ENCODE measurements at regions not wholly inside any gene's neighbourhood (a gene's known extent, or its start where the extent isn't known, plus 50 kb on each side); places are given as distances from the start of the nearest gene placed in this dataset.
"Not testable (repeated sequence)": the region's sequence is repeated elsewhere in the genome, so short reads cannot be mapped to it uniquely, and the experiment has no call there.

DNA sequence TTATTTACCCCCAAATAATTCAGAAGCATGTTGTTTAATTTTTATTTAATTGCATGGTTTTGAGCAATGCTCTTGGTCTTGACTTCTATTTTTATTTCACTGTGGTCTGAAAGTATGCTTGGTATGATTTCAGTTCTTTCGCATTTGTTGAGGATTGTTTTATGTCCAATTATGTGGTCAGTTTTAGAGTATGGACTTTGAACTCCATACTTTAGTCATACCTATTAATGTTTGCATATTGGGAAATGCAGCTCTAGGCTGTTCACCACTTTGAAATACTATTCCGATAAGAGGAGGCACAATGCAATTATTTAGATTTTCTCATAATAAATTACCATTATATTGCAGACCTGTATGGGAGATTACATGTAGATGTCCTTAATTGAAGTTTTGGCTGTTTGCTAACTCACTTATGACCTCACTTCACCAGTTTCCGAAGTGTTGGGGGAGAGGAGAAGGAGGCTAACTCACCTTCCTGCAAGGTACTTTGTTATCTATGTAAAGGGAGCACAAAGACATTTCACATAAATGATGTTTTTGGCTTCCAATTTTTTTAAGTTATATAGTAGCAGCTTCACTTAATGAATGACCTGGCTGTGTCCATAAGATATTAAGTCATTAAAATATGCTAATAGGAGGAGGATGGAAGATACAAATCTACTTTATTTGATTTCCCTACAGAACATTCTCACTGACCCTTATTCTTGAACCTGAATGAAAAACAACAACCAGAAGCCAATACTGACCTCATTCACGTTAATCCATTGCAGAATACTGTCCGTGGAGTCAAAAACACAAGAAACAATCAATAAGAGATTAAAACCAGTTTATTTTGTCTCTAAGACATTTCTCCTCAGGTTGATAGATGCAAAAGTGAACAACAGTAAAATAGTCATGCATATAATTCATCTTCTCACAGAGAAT, 970.3 kb upstream of the ARRDC3 start:
- peaks cover 14% of the 10 kb centered on the region for H3K9me3 Mint-ChIP-seq
- H3K27me3 Mint-ChIP-seq = no peaks in the 10 kb centered on the region

DNA sequence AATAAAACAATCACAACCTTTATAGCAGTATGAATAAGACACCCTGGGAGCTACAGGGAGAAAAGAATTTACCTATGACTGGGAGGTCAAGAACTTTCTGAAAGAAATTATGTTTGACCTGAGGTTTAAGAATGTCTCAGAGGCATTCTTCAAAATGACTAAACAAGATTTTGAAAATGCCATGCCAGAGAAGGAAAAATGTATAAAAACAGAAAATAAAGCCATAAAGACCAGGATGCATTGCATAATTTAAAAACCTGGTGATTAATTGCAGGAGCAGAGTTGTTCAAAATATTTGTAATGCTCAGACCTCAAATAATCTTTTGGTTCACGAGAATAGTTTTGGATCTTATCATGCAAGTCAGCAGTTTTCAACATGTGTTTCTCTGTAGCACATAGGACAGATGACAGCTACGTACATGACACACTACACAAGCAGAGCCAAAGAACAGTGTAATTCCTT, 954.7 kb upstream of the ARRDC3 start:
- H3K27me3 Mint-ChIP-seq = no peaks in the 10 kb centered on the region
- H3K36me3 Mint-ChIP-seq (ENCODE audit: low read depth) = no peaks in the 10 kb centered on the region

More for the DNA sequence above, 970.3 kb upstream of the ARRDC3 start:
- no peak overlapping the region for H3K27ac Mint-ChIP-seq
- H3K4me1 Mint-ChIP-seq (ENCODE audit: low read depth) = no peaks in the 10 kb centered on the region
- no peak overlapping the region for H3K4me3 Mint-ChIP-seq
- no peaks in the 10 kb centered on the region for H3K36me3 Mint-ChIP-seq (ENCODE audit: low read depth)

DNA sequence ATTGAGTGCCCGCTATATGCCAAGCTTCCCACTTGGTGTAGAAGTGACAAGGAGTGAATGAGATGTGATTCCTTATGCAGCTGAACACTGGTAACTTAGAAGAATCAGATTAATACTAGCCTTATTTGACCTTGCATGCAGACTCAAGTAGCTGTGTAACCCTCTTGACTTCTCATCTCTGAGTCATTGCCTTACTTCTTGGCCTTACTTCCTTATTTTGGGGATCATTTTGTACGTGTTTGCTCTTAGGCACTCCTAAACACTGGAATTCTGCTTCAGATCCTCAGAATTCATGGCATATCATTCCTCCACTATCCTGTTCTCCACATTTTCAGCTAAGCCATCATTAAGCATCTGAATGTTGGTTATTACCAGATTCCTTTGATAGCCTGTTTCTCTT, 948.9 kb upstream of the ARRDC3 start:
- Mint-ChIP-seq H3K4me1 (ENCODE audit: low read depth) (no peaks in the 10 kb centered on the region), H3K27ac (no peak overlapping the region), H3K36me3 (ENCODE audit: low read depth) (no peaks in the 10 kb centered on the region), H3K4me3 (no peak overlapping the region), H3K9me3 (peaks cover 4% of the 10 kb centered on the region), H3K27me3 (no peaks in the 10 kb centered on the region)

More for the DNA sequence above, 954.7 kb upstream of the ARRDC3 start:
- H3K4me1 Mint-ChIP-seq (ENCODE audit: low read depth) = no peaks in the 10 kb centered on the region
- H3K9me3 Mint-ChIP-seq = no peaks in the 10 kb centered on the region
- H3K4me3 Mint-ChIP-seq = no peak overlapping the region
- H3K27ac Mint-ChIP-seq = no peak overlapping the region

DNA sequence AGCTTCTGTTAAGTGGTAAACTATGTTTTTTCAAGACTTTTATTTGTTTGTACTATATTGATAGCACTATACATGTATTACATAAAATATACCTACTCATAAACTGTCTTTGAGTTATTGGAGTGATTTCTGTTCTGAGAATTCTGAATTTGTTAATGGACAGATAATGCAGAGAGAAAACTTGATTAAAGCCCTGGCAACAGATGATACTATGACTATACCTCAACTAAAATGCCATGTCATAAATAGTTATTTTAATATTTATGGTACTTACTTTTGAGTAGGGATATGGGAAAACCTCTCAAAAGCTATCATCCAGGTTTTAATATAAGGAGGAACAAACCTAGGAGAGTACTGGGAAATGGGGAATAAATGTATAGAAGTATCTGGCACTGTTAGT, 947.2 kb upstream of the ARRDC3 start:
- Mint-ChIP-seq H3K4me1 (ENCODE audit: low read depth) (no peaks in the 10 kb centered on the region), H3K27ac (no peak overlapping the region), H3K36me3 (ENCODE audit: low read depth) (no peaks in the 10 kb centered on the region), H3K9me3 (peaks cover 4% of the 10 kb centered on the region), H3K27me3 (no peaks in the 10 kb centered on the region), H3K4me3 (no peak overlapping the region)

DNA sequence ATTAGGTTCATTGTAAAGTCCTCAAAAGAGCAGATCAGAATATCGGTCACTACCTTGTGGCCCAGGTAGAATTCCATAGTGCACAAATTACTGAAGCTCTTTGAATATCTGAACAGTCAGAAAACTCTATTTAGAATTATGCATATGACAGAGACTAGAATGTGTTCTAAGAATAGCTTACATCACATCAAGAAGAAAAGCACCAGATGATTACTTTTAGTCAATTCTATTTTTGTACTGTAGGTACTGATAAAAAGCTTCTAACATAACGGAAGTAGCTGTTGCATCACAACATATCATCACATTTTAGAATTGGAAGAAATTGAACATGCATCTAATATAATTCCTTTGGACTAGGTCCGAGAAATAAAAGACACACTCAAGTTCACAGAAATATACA, 946.6 kb upstream of the ARRDC3 start:
- Mint-ChIP-seq H3K36me3 (ENCODE audit: low read depth) (no peaks in the 10 kb centered on the region), H3K4me3 (no peak overlapping the region), H3K27me3 (no peaks in the 10 kb centered on the region), H3K9me3 (peaks cover 4% of the 10 kb centered on the region), H3K4me1 (ENCODE audit: low read depth) (no peaks in the 10 kb centered on the region), H3K27ac (no peak overlapping the region)

DNA sequence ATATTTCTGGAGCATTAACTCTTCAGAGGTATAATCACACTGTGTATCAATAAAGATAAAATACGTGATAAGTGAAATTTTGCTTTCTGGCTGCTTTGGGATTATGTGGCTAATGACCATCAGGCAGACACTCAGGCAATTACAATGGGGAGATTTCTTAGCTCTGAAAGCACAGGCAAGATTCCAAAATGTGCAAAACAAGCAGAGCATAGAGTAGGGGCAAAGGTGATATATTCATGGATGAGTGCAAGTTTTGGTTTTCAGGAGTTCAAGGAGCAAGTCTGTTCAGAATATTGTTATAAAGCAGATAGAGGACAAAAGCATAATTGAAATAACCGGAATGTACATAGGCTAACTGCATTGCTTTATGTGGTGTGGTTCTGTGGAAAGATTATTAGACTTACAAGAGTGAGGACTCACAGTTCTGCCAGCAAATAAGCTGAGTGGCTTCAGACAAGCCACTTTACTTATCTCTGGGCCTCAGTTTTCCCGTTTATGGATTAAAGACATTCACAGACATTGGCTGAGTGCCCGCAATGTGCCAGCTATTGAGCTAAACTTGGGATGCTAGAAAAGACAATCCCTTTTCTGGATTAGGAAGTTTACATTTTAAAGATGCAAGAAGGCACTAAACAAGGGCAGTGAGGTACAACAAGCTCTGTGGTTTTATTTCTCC, 945.6 kb upstream of the ARRDC3 start:
- H3K4me3 Mint-ChIP-seq = no peak overlapping the region
- H3K27me3 Mint-ChIP-seq = no peaks in the 10 kb centered on the region
- peaks cover 4% of the 10 kb centered on the region for H3K9me3 Mint-ChIP-seq
- no peaks in the 10 kb centered on the region for H3K36me3 Mint-ChIP-seq (ENCODE audit: low read depth)
- H3K27ac Mint-ChIP-seq = no peak overlapping the region
- no peaks in the 10 kb centered on the region for H3K4me1 Mint-ChIP-seq (ENCODE audit: low read depth)

DNA sequence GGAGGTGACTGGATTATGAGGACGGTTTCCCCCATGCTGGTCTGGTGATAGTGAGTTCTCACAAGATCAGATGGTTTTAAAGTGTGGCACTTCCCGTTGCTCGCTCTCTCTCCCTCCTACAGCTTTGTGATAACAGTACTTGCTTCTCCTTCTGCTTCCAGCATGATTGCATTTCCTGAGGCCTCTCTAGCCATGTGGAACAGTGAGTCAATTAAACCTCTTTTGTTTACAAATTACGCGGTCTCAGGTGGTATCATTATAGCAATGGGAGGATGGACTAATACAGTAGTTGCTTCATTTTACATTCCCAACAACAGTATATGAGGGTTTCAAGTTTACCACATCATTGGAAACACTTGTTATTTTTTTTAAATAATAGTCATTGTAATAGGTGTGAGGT, 937.3 kb upstream of the ARRDC3 start:
- Mint-ChIP-seq H3K4me1 (ENCODE audit: low read depth) (no peaks in the 10 kb centered on the region), H3K36me3 (ENCODE audit: low read depth) (no peaks in the 10 kb centered on the region), H3K9me3 (peaks cover 3% of the 10 kb centered on the region), H3K27ac (no peak overlapping the region), H3K4me3 (no peak overlapping the region), H3K27me3 (no peaks in the 10 kb centered on the region)

DNA sequence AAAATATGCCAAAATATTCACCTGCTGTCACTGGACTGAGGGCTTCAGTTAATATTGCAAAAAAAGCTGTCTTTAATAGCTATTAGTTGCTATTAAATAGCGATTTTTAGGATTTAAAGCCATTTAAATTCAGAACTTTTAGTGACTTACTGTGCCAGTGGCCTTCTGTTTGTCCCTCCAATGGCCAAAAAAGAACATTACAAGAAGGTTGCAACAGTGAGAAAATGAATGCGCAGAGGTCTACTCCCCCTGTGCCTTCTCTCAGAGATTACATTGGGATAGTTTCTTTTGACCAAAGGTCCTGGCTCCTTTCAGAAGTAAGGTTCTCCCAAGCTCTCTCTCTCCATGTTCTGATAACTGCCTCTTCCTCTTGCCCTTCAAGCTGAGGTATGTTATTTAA, 930.3 kb upstream of the ARRDC3 start:
- H3K36me3 Mint-ChIP-seq (ENCODE audit: low read depth) = no peaks in the 10 kb centered on the region
- no peaks in the 10 kb centered on the region for H3K9me3 Mint-ChIP-seq
- H3K4me3 Mint-ChIP-seq = no peak overlapping the region
- H3K27ac Mint-ChIP-seq = no peak overlapping the region
- no peaks in the 10 kb centered on the region for H3K4me1 Mint-ChIP-seq (ENCODE audit: low read depth)
- H3K27me3 Mint-ChIP-seq = no peaks in the 10 kb centered on the region

DNA sequence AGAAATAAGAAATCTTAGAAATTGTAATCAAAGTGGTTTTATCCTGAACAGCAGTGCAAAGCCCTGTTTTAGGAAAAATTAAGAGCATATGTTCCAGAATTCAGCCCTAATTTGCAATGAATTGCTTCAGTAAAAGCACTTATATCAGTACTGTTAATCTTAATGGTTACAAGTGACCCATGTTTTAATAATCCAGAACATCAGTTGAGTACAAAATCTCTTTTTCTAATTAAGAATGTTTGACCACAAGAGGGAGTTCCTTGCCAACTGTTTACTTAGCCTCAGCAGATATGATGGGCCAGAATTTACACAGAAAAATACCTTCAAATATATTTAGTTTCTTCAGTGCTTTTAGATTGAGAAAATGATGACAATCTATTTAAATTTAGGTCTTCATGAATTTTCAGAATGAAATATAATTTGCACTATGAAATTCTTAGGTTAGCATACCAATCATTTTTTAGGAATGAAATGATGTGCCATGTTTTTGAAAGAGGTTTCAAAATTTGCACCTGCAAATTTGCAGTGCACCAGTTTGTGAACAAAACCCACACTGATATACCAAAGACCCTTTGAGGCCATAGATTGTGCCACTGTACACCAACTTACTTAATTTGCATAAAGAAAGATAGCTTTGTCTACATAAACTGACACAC, 926.3 kb upstream of the ARRDC3 start:
- no peaks in the 10 kb centered on the region for H3K4me1 Mint-ChIP-seq (ENCODE audit: low read depth)
- H3K4me3 Mint-ChIP-seq = no peak overlapping the region
- H3K27ac Mint-ChIP-seq = no peak overlapping the region
- no peaks in the 10 kb centered on the region for H3K27me3 Mint-ChIP-seq
- H3K9me3 Mint-ChIP-seq = no peaks in the 10 kb centered on the region
- no peaks in the 10 kb centered on the region for H3K36me3 Mint-ChIP-seq (ENCODE audit: low read depth)

DNA sequence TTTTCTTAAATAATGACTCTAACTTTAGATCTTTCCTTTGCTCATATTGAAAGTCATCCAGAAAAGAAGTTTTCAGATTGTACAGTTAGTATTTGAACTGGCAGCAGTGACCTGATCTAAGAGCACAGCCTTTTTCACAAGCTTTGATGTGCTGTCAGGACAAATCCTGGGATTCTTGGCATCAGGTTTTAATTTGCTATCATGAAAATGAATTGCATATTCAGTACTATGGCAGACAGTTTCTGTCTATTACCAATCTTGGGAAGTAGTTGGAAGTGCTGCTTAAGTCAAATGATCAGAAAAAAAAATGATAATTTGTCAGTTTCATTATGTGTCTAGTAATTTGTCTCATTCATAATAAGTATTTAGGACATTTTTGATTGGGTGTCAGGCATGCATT, 925.6 kb upstream of the ARRDC3 start:
- H3K27ac Mint-ChIP-seq = no peak overlapping the region
- H3K9me3 Mint-ChIP-seq = no peaks in the 10 kb centered on the region
- no peaks in the 10 kb centered on the region for H3K36me3 Mint-ChIP-seq (ENCODE audit: low read depth)
- H3K4me3 Mint-ChIP-seq = no peak overlapping the region
- no peaks in the 10 kb centered on the region for H3K4me1 Mint-ChIP-seq (ENCODE audit: low read depth)
- no peaks in the 10 kb centered on the region for H3K27me3 Mint-ChIP-seq

DNA sequence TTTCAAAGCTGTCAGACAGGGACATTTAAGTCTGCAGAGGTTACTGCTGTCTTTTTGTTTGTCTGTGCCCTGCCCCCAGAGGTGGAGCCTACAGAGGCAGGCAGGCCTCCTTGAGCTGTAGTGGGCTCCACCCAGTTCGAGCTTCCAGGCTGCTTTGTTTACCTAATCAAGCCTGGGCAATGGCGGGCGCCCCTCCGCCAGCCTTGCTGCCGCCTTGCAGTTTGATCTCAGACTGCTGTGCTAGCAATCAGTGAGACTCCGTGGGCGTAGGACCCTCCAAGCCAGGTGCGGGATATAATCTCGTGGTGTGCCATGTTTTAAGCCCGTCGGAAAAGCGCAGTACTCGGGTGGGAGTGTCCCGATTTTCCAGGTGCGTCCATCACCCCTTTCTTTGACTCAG, 919.2 kb upstream of the ARRDC3 start:
- not testable (repeated sequence) for H3K4me1 Mint-ChIP-seq (ENCODE audit: low read depth)

DNA sequence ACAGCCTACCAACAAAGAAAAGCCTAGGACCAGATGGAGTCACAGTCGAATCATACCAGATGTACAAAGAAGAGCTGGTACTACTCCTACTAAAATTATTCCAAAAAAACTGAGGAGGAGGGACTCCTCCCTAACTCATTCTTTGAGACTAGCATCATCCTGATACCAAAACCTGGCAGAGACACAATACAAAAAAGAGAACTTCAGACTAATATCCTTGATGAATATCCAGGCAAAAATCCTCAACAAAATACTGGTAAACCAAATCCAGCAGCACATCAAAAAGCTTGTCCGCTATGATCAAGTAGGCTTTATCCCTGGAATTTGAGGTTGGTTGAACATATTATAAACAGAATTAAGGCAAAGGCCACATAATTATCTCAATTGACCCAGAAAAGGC, 900.4 kb upstream of the ARRDC3 start:
- H3K36me3 Mint-ChIP-seq (ENCODE audit: low read depth) = no peaks in the 10 kb centered on the region
- H3K27ac Mint-ChIP-seq = no peak overlapping the region
- peaks cover 19% of the 10 kb centered on the region for H3K9me3 Mint-ChIP-seq
- no peaks in the 10 kb centered on the region for H3K4me1 Mint-ChIP-seq (ENCODE audit: low read depth)
- no peak overlapping the region for H3K4me3 Mint-ChIP-seq
- H3K27me3 Mint-ChIP-seq = no peaks in the 10 kb centered on the region

More for the DNA sequence above, 919.2 kb upstream of the ARRDC3 start:
- H3K36me3 Mint-ChIP-seq (ENCODE audit: low read depth); H3K27me3 Mint-ChIP-seq; H3K9me3 Mint-ChIP-seq; H3K27ac Mint-ChIP-seq; H3K4me3 Mint-ChIP-seq: not testable (repeated sequence)

DNA sequence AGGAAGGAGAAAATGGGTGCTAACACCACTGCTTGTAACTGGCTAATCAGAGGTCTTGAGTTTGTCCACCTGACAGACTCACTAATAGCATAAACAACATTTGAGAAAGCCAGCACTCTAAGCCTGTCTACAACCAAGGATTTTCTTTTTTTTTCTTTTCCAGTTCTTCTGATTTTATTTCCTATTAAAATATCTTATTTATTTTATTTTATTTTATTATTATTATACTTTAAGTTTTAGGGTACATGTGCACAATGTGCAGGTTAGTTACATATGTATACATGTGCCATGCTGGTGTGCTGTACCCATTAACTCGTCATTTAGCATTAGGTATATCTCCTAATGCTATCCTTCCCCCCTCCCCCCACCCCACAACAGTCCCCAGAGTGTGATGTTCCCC, 888.6 kb upstream of the ARRDC3 start:
- peaks cover 14% of the 10 kb centered on the region for H3K9me3 Mint-ChIP-seq
- not testable (repeated sequence) for H3K27me3 Mint-ChIP-seq; H3K4me1 Mint-ChIP-seq (ENCODE audit: low read depth); H3K36me3 Mint-ChIP-seq (ENCODE audit: low read depth); H3K27ac Mint-ChIP-seq; H3K4me3 Mint-ChIP-seq

DNA sequence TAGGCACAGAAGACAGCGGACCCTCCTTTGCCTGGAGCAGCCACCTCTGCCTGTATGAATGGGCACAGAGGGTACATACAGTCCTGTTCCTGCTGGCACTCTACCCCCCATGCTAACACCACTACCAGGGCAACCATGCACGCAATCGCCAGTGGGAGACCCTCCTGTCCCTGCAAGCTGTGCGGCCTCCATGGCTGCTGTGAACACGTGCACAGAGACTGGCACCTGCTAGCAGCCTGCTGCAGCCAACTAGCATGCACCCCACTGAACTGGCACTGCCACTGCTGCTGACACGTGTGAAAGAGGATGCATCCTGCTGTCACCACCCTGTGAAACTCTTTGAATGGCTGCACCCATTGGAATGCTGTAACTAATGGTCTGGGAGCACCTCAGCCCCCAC, 885.2 kb upstream of the ARRDC3 start:
- no peak overlapping the region for H3K4me3 Mint-ChIP-seq
- H3K36me3 Mint-ChIP-seq (ENCODE audit: low read depth) = no peaks in the 10 kb centered on the region
- no peak overlapping the region for H3K27ac Mint-ChIP-seq
- H3K9me3 Mint-ChIP-seq = peaks cover 8% of the 10 kb centered on the region
- H3K27me3 Mint-ChIP-seq = no peaks in the 10 kb centered on the region
- no peaks in the 10 kb centered on the region for H3K4me1 Mint-ChIP-seq (ENCODE audit: low read depth)

DNA sequence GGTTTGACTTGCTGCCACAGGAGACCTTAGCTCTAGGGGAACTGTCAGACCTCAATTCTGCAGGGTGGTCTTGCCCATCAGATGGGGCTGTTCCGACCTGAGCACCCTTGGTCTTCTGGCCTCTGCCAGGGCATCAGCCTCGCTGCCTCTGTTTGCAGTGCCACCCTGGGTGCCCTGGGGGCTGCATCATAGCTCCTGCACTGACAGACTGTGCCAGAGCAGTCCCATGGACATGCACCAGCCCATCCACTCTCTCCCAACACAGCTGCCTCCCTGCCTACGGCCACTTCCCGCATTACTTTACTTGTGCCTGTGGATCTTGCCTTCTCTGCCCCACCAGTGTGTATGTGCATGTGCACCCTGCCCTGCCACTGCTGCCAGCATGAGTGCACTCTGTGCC, 884.7 kb upstream of the ARRDC3 start:
- Mint-ChIP-seq H3K4me3 (no peak overlapping the region), H3K27ac (no peak overlapping the region), H3K9me3 (peaks cover 8% of the 10 kb centered on the region), H3K27me3 (no peaks in the 10 kb centered on the region), H3K36me3 (ENCODE audit: low read depth) (no peaks in the 10 kb centered on the region), H3K4me1 (ENCODE audit: low read depth) (no peaks in the 10 kb centered on the region)

Measured in stimulated activated naive CD8-positive, alpha-beta T cell treated with anti-CD3 and anti-CD28 coated beads, Interleukin-15, Interleukin-2, amounts not matched to agents 100 ng/mL and 50 ng/mL, for 24 hours (primary cell).